ENCODE measurements at regions not wholly inside any gene's neighbourhood (a gene's known extent, or its start where the extent isn't known, plus 50 kb on each side); places are given as distances from the start of the nearest gene placed in this dataset.

DNA sequence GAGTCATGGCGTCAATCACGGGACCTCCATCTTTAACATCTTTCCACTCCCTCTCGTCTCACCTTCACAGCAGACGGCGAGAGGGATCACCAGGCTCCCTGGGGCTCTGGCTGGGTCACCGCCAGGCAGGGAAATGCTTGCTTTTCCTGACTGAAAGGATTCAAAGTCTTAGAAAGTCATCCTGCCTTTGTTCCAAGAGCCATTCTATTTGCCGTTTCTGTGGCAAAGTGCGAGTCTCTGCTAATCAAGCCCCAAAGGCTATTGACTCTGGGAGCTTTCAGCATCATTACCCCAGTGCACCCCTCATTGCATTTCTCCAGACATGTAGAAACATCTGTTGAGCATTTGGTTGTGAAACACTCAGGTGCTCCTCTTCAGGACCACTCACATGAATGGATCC, 69.6 kb downstream of the GSC start:
- Histone ChIP-seq H3K4me1 (ENCODE audit: control insufficient read depth, insufficient read depth, low read length) (no peaks in the 10 kb centered on the region), H3K27ac (ENCODE audit: extremely low read depth, low read depth, low read length) (no peak overlapping the region), H3K9me3 (ENCODE audit: control insufficient read depth, insufficient read depth, low read depth, low read length) (no peaks in the 10 kb centered on the region), H3K4me3 (ENCODE audit: low read depth, low read length) (no peak overlapping the region), H3K36me3 (ENCODE audit: control insufficient read depth in 2 of 2, insufficient read depth in 1 of 2, low read length in 2 of 2) (no peaks in the 10 kb centered on the region)
- ChIA-PET POLR2A (no interaction called here), CTCF (interaction anchor here (0.6 to 1.0 kb wide), 2 partner anchors 9 to 47 kb away, joined by 3 to 4 read pairs; no protein-coding TSS in a partner anchor)
- TF ChIP-seq ZNF549 (tag by site-specific recombination; IDR thresholded peaks at IDR 0.05) (no peak), MYNN (tag by site-specific recombination; IDR thresholded peaks at IDR 0.05; ENCODE audit: borderline replicate concordance) (no peak), IKZF3 (tag by site-specific recombination; IDR thresholded peaks at IDR 0.05) (no peak), ZNF37A (tag by site-specific recombination; IDR thresholded peaks at IDR 0.05) (no peak), ZNF776 (tag by site-specific recombination; IDR thresholded peaks at IDR 0.05; ENCODE audit: borderline replicate concordance) (no peak), ZNF24 (tag by site-specific recombination; IDR thresholded peaks at IDR 0.05) (no peak), OVOL3 (tag by site-specific recombination; IDR thresholded peaks at IDR 0.05) (no peak), ZNF777 (tag by site-specific recombination; IDR thresholded peaks at IDR 0.05; ENCODE audit: borderline replicate concordance) (no peak), ZNF366 (tag by site-specific recombination; conservative IDR thresholded peaks at IDR 0.05) (no peak), ZNF514 (tag by site-specific recombination; IDR thresholded peaks at IDR 0.05) (no peak), ZNF48 (tag by site-specific recombination; IDR thresholded peaks at IDR 0.05) (no peak), ZNF202 (tag by site-specific recombination; IDR thresholded peaks at IDR 0.05; ENCODE audit: borderline replicate concordance) (no peak), SCRT1 (tag by site-specific recombination; IDR thresholded peaks at IDR 0.05; ENCODE audit: borderline replicate concordance) (no peak), KLF16 (tag by site-specific recombination; IDR thresholded peaks at IDR 0.05) (no peak), RBAK (tag by site-specific recombination; IDR thresholded peaks at IDR 0.05) (no peak)
- TF ChIP-seq, protein P1, sequence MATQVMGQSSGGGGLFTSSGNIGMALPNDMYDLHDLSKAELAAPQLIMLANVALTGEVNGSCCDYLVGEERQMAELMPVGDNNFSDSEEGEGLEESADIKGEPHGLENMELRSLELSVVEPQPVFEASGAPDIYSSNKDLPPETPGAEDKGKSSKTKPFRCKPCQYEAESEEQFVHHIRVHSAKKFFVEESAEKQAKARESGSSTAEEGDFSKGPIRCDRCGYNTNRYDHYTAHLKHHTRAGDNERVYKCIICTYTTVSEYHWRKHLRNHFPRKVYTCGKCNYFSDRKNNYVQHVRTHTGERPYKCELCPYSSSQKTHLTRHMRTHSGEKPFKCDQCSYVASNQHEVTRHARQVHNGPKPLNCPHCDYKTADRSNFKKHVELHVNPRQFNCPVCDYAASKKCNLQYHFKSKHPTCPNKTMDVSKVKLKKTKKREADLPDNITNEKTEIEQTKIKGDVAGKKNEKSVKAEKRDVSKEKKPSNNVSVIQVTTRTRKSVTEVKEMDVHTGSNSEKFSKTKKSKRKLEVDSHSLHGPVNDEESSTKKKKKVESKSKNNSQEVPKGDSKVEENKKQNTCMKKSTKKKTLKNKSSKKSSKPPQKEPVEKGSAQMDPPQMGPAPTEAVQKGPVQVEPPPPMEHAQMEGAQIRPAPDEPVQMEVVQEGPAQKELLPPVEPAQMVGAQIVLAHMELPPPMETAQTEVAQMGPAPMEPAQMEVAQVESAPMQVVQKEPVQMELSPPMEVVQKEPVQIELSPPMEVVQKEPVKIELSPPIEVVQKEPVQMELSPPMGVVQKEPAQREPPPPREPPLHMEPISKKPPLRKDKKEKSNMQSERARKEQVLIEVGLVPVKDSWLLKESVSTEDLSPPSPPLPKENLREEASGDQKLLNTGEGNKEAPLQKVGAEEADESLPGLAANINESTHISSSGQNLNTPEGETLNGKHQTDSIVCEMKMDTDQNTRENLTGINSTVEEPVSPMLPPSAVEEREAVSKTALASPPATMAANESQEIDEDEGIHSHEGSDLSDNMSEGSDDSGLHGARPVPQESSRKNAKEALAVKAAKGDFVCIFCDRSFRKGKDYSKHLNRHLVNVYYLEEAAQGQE (tag by site-specific recombination; IDR thresholded peaks at IDR 0.05), result no peak
- TF ChIP-seq, protein P2, sequence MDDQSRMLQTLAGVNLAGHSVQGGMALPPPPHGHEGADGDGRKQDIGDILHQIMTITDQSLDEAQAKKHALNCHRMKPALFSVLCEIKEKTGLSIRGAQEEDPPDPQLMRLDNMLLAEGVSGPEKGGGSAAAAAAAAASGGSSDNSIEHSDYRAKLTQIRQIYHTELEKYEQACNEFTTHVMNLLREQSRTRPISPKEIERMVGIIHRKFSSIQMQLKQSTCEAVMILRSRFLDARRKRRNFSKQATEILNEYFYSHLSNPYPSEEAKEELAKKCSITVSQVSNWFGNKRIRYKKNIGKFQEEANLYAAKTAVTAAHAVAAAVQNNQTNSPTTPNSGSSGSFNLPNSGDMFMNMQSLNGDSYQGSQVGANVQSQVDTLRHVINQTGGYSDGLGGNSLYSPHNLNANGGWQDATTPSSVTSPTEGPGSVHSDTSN (CRISPR knock-in tag; IDR thresholded peaks at IDR 0.05), result no peak

DNA sequence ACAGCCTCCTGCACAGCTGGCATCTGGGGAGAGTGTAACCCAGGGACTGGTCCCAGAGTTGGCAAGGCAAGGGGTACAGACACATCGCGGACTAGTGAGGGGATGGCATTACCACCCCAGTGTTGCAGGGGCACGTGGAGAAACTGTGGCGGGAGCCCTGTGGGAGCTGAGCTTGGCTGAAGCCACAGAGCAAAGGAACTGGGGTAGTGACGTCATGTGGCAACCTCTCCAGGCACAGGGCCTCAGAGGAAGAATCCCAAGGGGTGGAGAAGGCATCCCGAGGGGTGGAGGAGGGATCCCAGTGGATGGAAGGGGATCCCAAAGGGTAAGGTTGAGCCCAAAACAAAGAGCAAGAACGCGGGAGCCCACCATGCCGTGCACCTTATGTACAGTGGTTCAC, 70.1 kb downstream of the GSC start:
- no peak overlapping the region for H3K4me3 ChIP-seq (ENCODE audit: low read depth, low read length)
- TF ChIP-seq ZEB2 (tag by site-specific recombination; IDR thresholded peaks at IDR 0.05) (no peak), SP2 (tag by site-specific recombination; IDR thresholded peaks at IDR 0.05) (no peak), ZSCAN16 (tag by site-specific recombination; IDR thresholded peaks at IDR 0.05) (no peak), ZNF114 (tag by site-specific recombination; IDR thresholded peaks at IDR 0.05) (no peak), WT1 (tag by site-specific recombination; IDR thresholded peaks at IDR 0.05) (no peak)
- TF ChIP-seq, protein P3, sequence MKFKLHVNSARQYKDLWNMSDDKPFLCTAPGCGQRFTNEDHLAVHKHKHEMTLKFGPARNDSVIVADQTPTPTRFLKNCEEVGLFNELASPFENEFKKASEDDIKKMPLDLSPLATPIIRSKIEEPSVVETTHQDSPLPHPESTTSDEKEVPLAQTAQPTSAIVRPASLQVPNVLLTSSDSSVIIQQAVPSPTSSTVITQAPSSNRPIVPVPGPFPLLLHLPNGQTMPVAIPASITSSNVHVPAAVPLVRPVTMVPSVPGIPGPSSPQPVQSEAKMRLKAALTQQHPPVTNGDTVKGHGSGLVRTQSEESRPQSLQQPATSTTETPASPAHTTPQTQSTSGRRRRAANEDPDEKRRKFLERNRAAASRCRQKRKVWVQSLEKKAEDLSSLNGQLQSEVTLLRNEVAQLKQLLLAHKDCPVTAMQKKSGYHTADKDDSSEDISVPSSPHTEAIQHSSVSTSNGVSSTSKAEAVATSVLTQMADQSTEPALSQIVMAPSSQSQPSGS (tag by site-specific recombination; IDR thresholded peaks at IDR 0.05; ENCODE audit: low read depth), result peak; percentile 43; the same call in 1 of the 2 replicates
- CTCF ChIA-PET, result interaction anchor here (1.5 kb wide), 1 partner anchor 10 kb away, joined by 7 read pairs; no protein-coding TSS in a partner anchor

More for the DNA sequence above, 70.1 kb downstream of the GSC start:
- Histone ChIP-seq H3K36me3 (ENCODE audit: control insufficient read depth in 2 of 2, insufficient read depth in 1 of 2, low read length in 2 of 2) (no peaks in the 10 kb centered on the region), H3K9me3 (ENCODE audit: control insufficient read depth, insufficient read depth, low read depth, low read length) (no peaks in the 10 kb centered on the region), H3K4me1 (ENCODE audit: control insufficient read depth, insufficient read depth, low read length) (no peaks in the 10 kb centered on the region), H3K27ac (ENCODE audit: extremely low read depth, low read depth, low read length) (no peak overlapping the region)
- POLR2A ChIA-PET, result no interaction called here

Data from HEK293 (cell line).